ENCODE measurements at regions not wholly inside any gene's neighbourhood (a gene's known extent, or its start where the extent isn't known, plus 50 kb on each side); places are given as distances from the start of the nearest gene placed in this dataset.

GRCh38 chr5:74376187-74376586 is 264.3 kb downstream of the ENC1 start:
- Histone ChIP-seq H3K9ac (ENCODE audit: low read depth, low read length) (no peak overlapping the region), H3K4me1 (ENCODE audit: control insufficient read depth, insufficient read depth, low read length) (no peaks in the 10 kb centered on the region), H3K9me3 (ENCODE audit: control insufficient read depth, insufficient read depth, low read length) (no peaks in the 10 kb centered on the region), H3K27me3 (ENCODE audit: control insufficient read depth, insufficient read depth, low read length) (no peaks in the 10 kb centered on the region), H3K36me3 (ENCODE audit: control insufficient read depth, insufficient read depth, low read length) (no peaks in the 10 kb centered on the region), H3K4me3 (ENCODE audit: low read depth, low read length) (no peak overlapping the region), H3K27ac (ENCODE audit: low read depth, low read length) (no peak overlapping the region)

- no peaks in the 10 kb centered on the region for H3K4me1 ChIP-seq (ENCODE audit: control insufficient read depth, insufficient read depth, low read length)
- no peak overlapping the region for H3K9ac ChIP-seq (ENCODE audit: low read depth, low read length)
- H3K4me3 ChIP-seq (ENCODE audit: low read depth, low read length): no peak overlapping the region
- no peaks in the 10 kb centered on the region for H3K36me3 ChIP-seq (ENCODE audit: control insufficient read depth, insufficient read depth, low read length)
- no peaks in the 10 kb centered on the region for H3K27me3 ChIP-seq (ENCODE audit: control insufficient read depth, insufficient read depth, low read length)
- H3K9me3 ChIP-seq (ENCODE audit: control insufficient read depth, insufficient read depth, low read length): no peaks in the 10 kb centered on the region
- H3K27ac ChIP-seq (ENCODE audit: low read depth, low read length): no peak overlapping the region
Measured at GRCh38 chr5:74375271-74375670, 265.3 kb downstream of the ENC1 start.

GRCh38 chr5:74374656-74375055 is 265.9 kb downstream of the ENC1 start:
- no peaks in the 10 kb centered on the region for H3K4me1 ChIP-seq (ENCODE audit: control insufficient read depth, insufficient read depth, low read length)
- H3K9me3 ChIP-seq (ENCODE audit: control insufficient read depth, insufficient read depth, low read length): no peaks in the 10 kb centered on the region
- H3K27ac ChIP-seq (ENCODE audit: low read depth, low read length): no peak overlapping the region
- no peaks in the 10 kb centered on the region for H3K27me3 ChIP-seq (ENCODE audit: control insufficient read depth, insufficient read depth, low read length)
- no peak overlapping the region for H3K9ac ChIP-seq (ENCODE audit: low read depth, low read length)
- H3K4me3 ChIP-seq (ENCODE audit: low read depth, low read length): no peak overlapping the region
- no peaks in the 10 kb centered on the region for H3K36me3 ChIP-seq (ENCODE audit: control insufficient read depth, insufficient read depth, low read length)

- H3K4me1 ChIP-seq (ENCODE audit: control insufficient read depth, insufficient read depth, low read length): no peaks in the 10 kb centered on the region
- no peak overlapping the region for H3K27ac ChIP-seq (ENCODE audit: low read depth, low read length)
- no peaks in the 10 kb centered on the region for H3K36me3 ChIP-seq (ENCODE audit: control insufficient read depth, insufficient read depth, low read length)
- H3K27me3 ChIP-seq (ENCODE audit: control insufficient read depth, insufficient read depth, low read length): no peaks in the 10 kb centered on the region
- H3K9ac ChIP-seq (ENCODE audit: low read depth, low read length): no peak overlapping the region
- H3K4me3 ChIP-seq (ENCODE audit: low read depth, low read length): no peak overlapping the region
- no peaks in the 10 kb centered on the region for H3K9me3 ChIP-seq (ENCODE audit: control insufficient read depth, insufficient read depth, low read length)
Measured at GRCh38 chr5:74373076-74373475, 267.5 kb downstream of the ENC1 start.

- H3K4me3 ChIP-seq (ENCODE audit: low read depth, low read length): no peak overlapping the region
- no peaks in the 10 kb centered on the region for H3K9me3 ChIP-seq (ENCODE audit: control insufficient read depth, insufficient read depth, low read length)
- H3K27me3 ChIP-seq (ENCODE audit: control insufficient read depth, insufficient read depth, low read length): no peaks in the 10 kb centered on the region
- no peaks in the 10 kb centered on the region for H3K36me3 ChIP-seq (ENCODE audit: control insufficient read depth, insufficient read depth, low read length)
- H3K9ac ChIP-seq (ENCODE audit: low read depth, low read length): no peak overlapping the region
- H3K4me1 ChIP-seq (ENCODE audit: control insufficient read depth, insufficient read depth, low read length): no peaks in the 10 kb centered on the region
- H3K27ac ChIP-seq (ENCODE audit: low read depth, low read length): no peak overlapping the region
Measured at GRCh38 chr5:74372502-74373064, 267.9 kb downstream of the ENC1 start.

GRCh38 chr5:74372051-74372450 is 268.5 kb downstream of the ENC1 start:
- Histone ChIP-seq H3K27me3 (ENCODE audit: control insufficient read depth, insufficient read depth, low read length) (no peaks in the 10 kb centered on the region), H3K9ac (ENCODE audit: low read depth, low read length) (no peak overlapping the region), H3K4me1 (ENCODE audit: control insufficient read depth, insufficient read depth, low read length) (no peaks in the 10 kb centered on the region), H3K36me3 (ENCODE audit: control insufficient read depth, insufficient read depth, low read length) (no peaks in the 10 kb centered on the region), H3K9me3 (ENCODE audit: control insufficient read depth, insufficient read depth, low read length) (no peaks in the 10 kb centered on the region), H3K27ac (ENCODE audit: low read depth, low read length) (no peak overlapping the region), H3K4me3 (ENCODE audit: low read depth, low read length) (no peak overlapping the region)

- Histone ChIP-seq H3K9ac (ENCODE audit: low read depth, low read length) (no peak overlapping the region), H3K36me3 (ENCODE audit: control insufficient read depth, insufficient read depth, low read length) (no peaks in the 10 kb centered on the region), H3K27ac (ENCODE audit: low read depth, low read length) (no peak overlapping the region), H3K4me3 (ENCODE audit: low read depth, low read length) (no peak overlapping the region), H3K9me3 (ENCODE audit: control insufficient read depth, insufficient read depth, low read length) (no peaks in the 10 kb centered on the region), H3K4me1 (ENCODE audit: control insufficient read depth, insufficient read depth, low read length) (no peaks in the 10 kb centered on the region), H3K27me3 (ENCODE audit: control insufficient read depth, insufficient read depth, low read length) (no peaks in the 10 kb centered on the region)
Measured at GRCh38 chr5:74371621-74372020, 268.9 kb downstream of the ENC1 start.

GRCh38 chr5:74370168-74370567 is 270.4 kb downstream of the ENC1 start:
- H3K27ac ChIP-seq (ENCODE audit: low read depth, low read length): no peak overlapping the region
- H3K9me3 ChIP-seq (ENCODE audit: control insufficient read depth, insufficient read depth, low read length): no peaks in the 10 kb centered on the region
- H3K4me3 ChIP-seq (ENCODE audit: low read depth, low read length): no peak overlapping the region
- H3K27me3 ChIP-seq (ENCODE audit: control insufficient read depth, insufficient read depth, low read length): no peaks in the 10 kb centered on the region
- no peak overlapping the region for H3K9ac ChIP-seq (ENCODE audit: low read depth, low read length)
- H3K4me1 ChIP-seq (ENCODE audit: control insufficient read depth, insufficient read depth, low read length): no peaks in the 10 kb centered on the region
- H3K36me3 ChIP-seq (ENCODE audit: control insufficient read depth, insufficient read depth, low read length): no peaks in the 10 kb centered on the region

- H3K9me3 ChIP-seq (ENCODE audit: control insufficient read depth, insufficient read depth, low read length): no peaks in the 10 kb centered on the region
- no peak overlapping the region for H3K27ac ChIP-seq (ENCODE audit: low read depth, low read length)
- H3K27me3 ChIP-seq (ENCODE audit: control insufficient read depth, insufficient read depth, low read length): no peaks in the 10 kb centered on the region
- H3K36me3 ChIP-seq (ENCODE audit: control insufficient read depth, insufficient read depth, low read length): no peaks in the 10 kb centered on the region
- no peak overlapping the region for H3K4me3 ChIP-seq (ENCODE audit: low read depth, low read length)
- no peaks in the 10 kb centered on the region for H3K4me1 ChIP-seq (ENCODE audit: control insufficient read depth, insufficient read depth, low read length)
- no peak overlapping the region for H3K9ac ChIP-seq (ENCODE audit: low read depth, low read length)
Measured at GRCh38 chr5:74369173-74369572, 271.4 kb downstream of the ENC1 start.

GRCh38 chr5:74367934-74368333 is 272.6 kb downstream of the ENC1 start:
- no peak overlapping the region for H3K9ac ChIP-seq (ENCODE audit: low read depth, low read length)

GRCh38 chr5:74367241-74367733 is 273.2 kb downstream of the ENC1 start:
- Histone ChIP-seq H3K27ac (ENCODE audit: low read depth, low read length) (no peak overlapping the region), H3K9ac (ENCODE audit: low read depth, low read length) (no peak overlapping the region), H3K9me3 (ENCODE audit: control insufficient read depth, insufficient read depth, low read length) (no peaks in the 10 kb centered on the region), H3K27me3 (ENCODE audit: control insufficient read depth, insufficient read depth, low read length) (no peaks in the 10 kb centered on the region), H3K4me3 (ENCODE audit: low read depth, low read length) (no peak overlapping the region), H3K36me3 (ENCODE audit: control insufficient read depth, insufficient read depth, low read length) (no peaks in the 10 kb centered on the region), H3K4me1 (ENCODE audit: control insufficient read depth, insufficient read depth, low read length) (no peaks in the 10 kb centered on the region)

More at GRCh38 chr5:74367934-74368333, 272.6 kb downstream of the ENC1 start:
- no peaks in the 10 kb centered on the region for H3K27me3 ChIP-seq (ENCODE audit: control insufficient read depth, insufficient read depth, low read length)
- H3K9me3 ChIP-seq (ENCODE audit: control insufficient read depth, insufficient read depth, low read length): no peaks in the 10 kb centered on the region
- H3K4me1 ChIP-seq (ENCODE audit: control insufficient read depth, insufficient read depth, low read length): no peaks in the 10 kb centered on the region
- H3K27ac ChIP-seq (ENCODE audit: low read depth, low read length): no peak overlapping the region
- no peak overlapping the region for H3K4me3 ChIP-seq (ENCODE audit: low read depth, low read length)
- H3K36me3 ChIP-seq (ENCODE audit: control insufficient read depth, insufficient read depth, low read length): no peaks in the 10 kb centered on the region
